ENCODE measurements at regions not wholly inside any gene's neighbourhood (a gene's known extent, or its start where the extent isn't known, plus 50 kb on each side); places are given as distances from the start of the nearest gene placed in this dataset.
"Not testable (repeated sequence)": the region's sequence is repeated elsewhere in the genome, so short reads cannot be mapped to it uniquely, and the experiment has no call there.

DNA sequence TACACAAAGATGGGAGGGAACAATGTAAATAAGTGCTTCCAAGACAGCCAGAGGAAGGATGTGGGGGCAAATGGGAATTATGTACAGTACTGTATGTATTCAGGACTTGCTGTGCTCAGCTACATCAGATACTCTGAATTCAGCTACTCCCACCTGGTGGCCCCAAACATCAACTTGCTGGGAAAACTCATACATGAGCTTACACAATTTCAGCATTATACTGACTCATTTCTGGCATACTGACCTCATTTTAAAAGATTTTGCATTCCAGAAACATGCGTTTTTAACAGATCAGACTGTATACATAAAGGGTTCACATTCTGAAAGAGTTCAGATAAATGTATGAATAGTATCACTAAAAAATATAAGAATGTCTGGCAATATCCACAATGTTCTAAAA lies 59.7 kb downstream of the GPX5 start:
- DNase-seq, result no peak

DNA sequence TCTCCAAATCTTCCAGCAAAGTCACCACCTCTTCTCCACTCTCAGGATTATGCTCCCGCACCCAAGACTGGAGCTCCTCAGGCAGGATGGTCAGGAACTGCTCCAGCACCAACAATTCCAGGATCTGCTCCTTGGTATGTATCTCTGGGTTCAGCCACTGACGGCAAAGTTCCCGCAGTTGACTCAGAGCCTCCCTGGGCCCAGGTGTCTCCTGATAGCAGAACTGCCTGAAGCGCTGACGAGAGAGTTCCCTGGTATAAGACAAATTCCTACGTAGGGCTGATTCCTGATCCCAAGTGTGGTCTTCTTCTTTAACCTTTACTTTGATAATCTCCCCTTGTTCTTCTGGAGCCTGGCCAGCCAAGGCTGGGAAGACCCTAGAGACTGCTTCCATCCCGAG lies 60.6 kb downstream of the GPX5 start:
- no peak for DNase-seq

GRCh38 chr6:28586962-28587745 lies 61.5 kb downstream of the GPX5 start:
- DNase-seq, result no peak

DNA sequence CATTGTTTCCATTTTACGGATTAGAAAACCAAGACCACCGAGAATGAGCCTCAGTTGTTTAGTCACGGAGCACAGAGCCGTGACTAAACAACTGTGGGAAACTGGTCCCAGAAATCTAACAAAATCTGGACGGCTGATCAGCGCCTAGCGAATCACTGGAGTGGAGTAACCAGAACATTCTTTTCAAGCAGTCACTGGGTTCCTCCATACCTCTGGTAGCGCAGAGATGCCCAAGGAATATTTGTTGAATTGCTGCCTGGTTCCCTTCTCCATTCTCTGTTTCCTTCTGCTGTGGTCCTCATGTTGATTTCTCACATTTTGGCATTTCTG lies 62.0 kb downstream of the GPX5 start:
- DNase-seq, result no peak

GRCh38 chr6:28588666-28589065 lies 63.0 kb downstream of the GPX5 start:
- no peak for DNase-seq

DNA sequence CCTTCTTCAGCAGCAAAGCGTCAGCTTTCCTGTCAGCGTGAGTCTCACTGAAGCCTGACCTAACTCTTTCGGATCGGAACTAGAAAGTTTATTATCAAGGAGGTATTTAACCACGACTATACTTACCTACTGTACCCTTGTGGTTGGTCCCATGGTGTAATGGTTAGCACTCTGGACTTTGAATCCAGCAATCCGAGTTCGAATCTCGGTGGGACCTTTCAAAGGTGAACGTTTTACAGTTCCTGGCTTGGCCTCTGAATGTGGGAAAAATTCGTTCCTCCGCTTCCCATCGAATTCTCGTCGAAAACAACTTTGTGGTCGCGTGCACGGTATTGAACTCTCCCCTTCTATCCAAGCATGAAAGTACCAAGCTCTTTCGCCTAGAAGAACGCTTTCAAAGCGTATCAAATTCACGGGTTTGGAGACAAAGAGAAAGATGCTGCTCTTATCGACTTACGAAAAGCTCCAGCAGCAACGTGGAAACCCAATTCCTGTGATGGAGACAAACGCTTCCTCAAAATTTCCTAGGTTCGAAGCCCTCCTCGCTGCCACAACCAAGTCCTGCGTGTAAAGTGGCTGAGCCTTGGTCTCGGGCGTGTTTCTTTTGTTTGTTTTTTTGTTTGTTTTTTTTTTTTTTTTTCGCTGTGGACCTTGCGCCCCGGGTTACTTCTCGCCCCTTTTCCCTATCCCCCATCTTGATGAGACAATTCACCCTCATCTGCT lies 63.7 kb downstream of the GPX5 start:
- no peak for DNase-seq

GRCh38 chr6:28589957-28590349 lies 64.3 kb downstream of the GPX5 start:
- no peak for DNase-seq

GRCh38 chr6:28597217-28597835 lies 71.6 kb downstream of the GPX5 start:
- DNase-seq, result no peak

- DNase-seq, result no peak
Observed at GRCh38 chr6:28597924-28598722, 72.4 kb downstream of the GPX5 start.

- DNase-seq, result no peak
Observed at GRCh38 chr6:28598757-28599686, 73.3 kb downstream of the GPX5 start.

DNA sequence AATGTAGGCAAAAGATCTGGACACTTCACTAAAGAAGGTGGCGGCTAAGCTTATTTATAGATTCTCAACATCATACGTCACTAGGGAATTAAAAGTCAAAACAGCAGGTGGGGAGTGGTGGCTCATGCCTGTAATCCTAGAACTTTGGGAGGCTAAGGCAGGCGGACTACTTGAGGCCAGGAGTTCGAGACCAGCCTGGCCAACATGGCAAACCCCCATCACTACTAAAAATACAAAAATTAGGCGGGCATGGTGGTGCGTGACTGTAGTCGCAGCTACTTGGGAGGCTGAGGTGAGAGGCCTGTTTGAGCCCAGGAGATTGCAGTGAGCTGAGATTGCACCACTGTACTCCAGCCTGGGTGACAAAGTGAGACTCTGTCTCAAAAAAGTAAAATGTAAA lies 74.6 kb downstream of the GPX5 start:
- DNase-seq, result no peak

DNA sequence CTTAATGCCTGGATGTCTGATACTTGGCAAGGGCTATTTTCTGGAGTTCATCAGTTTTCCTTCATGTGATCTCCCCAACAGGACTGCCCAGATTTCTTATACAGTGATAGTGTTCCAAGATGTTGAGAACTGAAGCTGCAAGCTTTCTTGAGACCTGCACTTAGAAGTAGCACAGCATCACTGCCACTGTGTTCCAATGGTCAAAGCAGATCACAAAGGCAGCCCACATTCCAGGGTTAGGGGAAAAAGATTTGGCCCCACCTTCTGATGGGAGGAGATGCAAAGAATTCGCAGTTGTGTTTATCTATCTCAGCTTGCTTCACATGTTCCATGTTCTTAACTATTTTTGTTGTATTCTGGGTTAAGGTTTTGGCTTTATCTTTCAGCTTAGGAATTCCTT lies 78.2 kb downstream of the GPX5 start:
- no peak for DNase-seq

DNA sequence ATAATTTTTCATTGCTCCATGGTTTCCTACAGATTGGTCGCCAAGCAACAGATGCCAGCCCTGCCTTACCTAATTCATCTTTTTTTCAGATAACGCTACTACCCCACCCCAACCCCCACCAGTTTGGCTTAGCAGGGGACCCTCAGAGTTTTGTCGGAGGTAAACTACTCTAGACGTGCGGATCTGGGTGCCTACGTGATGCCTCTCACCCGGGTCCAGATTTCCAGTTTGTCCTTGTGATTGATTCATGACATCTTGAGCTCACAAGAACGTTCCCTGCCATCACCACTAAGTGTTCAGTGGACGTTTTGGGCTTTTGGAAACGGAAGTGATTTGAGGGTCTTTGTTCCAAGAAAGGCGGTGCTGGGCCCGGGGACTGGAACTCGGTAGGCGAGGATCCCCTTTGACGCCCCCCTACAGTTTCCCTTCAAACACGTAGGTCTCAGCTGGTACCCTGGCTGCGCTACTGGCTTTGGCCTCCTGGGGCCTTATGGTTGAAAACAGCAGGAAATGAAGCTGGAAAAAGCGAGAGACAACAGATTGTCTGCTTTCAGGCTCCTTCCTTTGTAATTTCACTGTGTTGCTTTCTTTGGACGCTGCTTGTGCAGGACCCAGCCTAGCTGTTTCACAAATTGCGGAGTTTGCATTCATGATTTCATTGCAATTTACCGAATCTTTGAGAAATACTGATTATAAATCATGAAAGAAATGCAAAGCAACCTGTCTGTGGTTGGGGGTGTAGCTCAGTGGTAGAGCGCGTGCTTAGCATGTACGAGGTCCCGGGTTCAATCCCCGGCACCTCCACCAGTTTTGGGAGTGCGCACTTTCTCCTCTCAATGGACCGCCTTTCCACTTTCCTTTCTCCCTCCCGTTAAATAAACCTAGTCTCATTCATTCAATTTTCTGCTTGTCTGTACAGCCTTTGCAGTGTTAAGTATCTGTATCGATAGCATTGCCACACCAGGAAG lies 81.0 kb downstream of the GPX5 start:
- no peak for DNase-seq

GRCh38 chr6:28607990-28608389 lies 82.3 kb downstream of the GPX5 start:
- no peak for DNase-seq

GRCh38 chr6:28609672-28610071 lies 84.0 kb downstream of the GPX5 start:
- no peak for DNase-seq

DNA sequence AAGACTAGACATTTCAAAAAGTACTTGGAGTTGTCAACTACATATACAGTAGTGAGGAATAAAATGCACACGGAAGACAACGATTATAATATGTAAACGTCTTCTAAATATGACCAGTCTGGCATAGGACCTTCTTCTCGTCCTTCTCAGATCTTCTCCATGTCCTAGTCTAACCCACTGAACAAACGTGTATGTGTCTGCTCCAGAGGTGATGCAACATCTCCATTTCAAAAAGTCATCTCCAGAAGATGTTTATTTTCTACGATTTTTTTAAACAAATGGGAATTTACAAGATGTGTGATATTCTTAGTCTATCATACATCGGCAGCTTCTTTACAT lies 89.9 kb downstream of the GPX5 start:
- no peak for DNase-seq

GRCh38 chr6:28615955-28616747 lies 90.5 kb downstream of the GPX5 start:
- no peak for DNase-seq

DNA sequence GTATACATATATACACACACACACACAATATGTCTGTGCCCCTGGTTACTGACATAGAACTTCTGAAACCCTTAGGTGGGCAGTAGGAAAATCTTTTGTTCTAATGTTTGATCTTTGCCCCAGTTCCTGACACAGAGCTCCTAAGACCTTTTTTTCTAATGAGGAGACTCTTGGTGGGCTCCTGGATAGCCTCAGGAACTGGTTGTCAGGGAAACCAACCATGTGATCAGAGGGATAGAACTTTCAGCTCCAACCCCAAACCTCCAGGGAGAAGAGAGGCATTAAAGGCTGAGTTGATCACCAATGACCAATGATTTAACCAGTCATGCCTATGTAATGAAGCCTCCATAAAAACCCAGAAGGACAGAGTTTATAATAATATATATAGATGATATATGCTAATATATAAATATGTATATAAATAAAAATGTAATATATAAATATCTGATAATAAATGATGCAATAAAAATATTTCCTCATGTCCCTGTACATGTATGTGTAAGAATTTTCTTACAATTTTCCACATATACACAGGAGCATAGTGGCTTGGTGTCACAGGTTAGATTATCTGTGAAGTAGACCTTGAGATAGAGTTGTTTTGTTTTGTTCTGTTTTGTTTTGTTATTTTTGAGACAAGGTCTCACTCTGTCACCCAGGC lies 93.3 kb downstream of the GPX5 start:
- DNase-seq, result no peak

GRCh38 chr6:28621268-28621667 lies 95.6 kb downstream of the GPX5 start:
- not testable (repeated sequence) for DNase-seq

GRCh38 chr6:28623242-28623641 lies 97.6 kb downstream of the GPX5 start:
- not testable (repeated sequence) for DNase-seq
